Glutamatergic neuron (in vitro differentiated cells): ENCODE measurements at regions not wholly inside any gene's neighbourhood (a gene's known extent, or its start where the extent isn't known, plus 50 kb on each side); places are given as distances from the start of the nearest gene placed in this dataset.
"Not testable (repeated sequence)": the region's sequence is repeated elsewhere in the genome, so short reads cannot be mapped to it uniquely, and the experiment has no call there.

ENCODE experiments used
- DNase-seq: peaks from one replicate; pipeline ENCODE4 v3.0.0; 2022
- H3K27ac Mint-ChIP-seq: one replicate; pipeline ENCODE4 v1.8.0; 2020; ENCODE audit warnings: mild to moderate bottlenecking, mixed read lengths, inconsistent platforms; ENCODE audit not compliant: unreplicated experiment
- H3K27me3 Mint-ChIP-seq: one replicate; pipeline ENCODE4 v1.8.0; 2020; ENCODE audit warnings: mild to moderate bottlenecking, moderate library complexity, mixed read lengths, inconsistent platforms; ENCODE audit not compliant: unreplicated experiment
- H3K36me3 Mint-ChIP-seq: one replicate; pipeline ENCODE4 v1.8.0; 2020; ENCODE audit warnings: mild to moderate bottlenecking, mixed read lengths, inconsistent platforms; ENCODE audit not compliant: unreplicated experiment
- H3K4me1 Mint-ChIP-seq: one replicate; pipeline ENCODE4 v1.8.0; 2020; ENCODE audit warnings: mild to moderate bottlenecking, low read depth, mixed read lengths, inconsistent platforms; ENCODE audit not compliant: unreplicated experiment
- H3K4me3 Mint-ChIP-seq: one replicate; pipeline ENCODE4 v1.8.0; 2020; ENCODE audit warnings: mild to moderate bottlenecking, mixed read lengths, inconsistent platforms; ENCODE audit not compliant: unreplicated experiment
- H3K9me3 Mint-ChIP-seq: one replicate; pipeline ENCODE4 v1.8.0; 2020; ENCODE audit warnings: mild to moderate bottlenecking, moderate library complexity, mixed read lengths, inconsistent platforms; ENCODE audit not compliant: unreplicated experiment
- CTCF ChIP-seq: fragments of 200-600 bp; sonication (generic); IDR thresholded peaks from one replicate; pipeline ENCODE4 v1.5.0; 2021; ENCODE audit not compliant: partially characterized antibody, unreplicated experiment

GRCh38 chr2:167842047-167842446 is 405.3 kb downstream of the STK39 start:
- DNase-seq, result no peak
- Mint-ChIP-seq H3K4me1 (peaks cover 6% of the 10 kb centered on the region), H3K9me3 (no peaks in the 10 kb centered on the region), H3K27ac (no peak overlapping the region), H3K27me3 (no peaks in the 10 kb centered on the region), H3K36me3 (no peaks in the 10 kb centered on the region), H3K4me3 (no peak overlapping the region)
- TF ChIP-seq CTCF, result no peak

- not testable (repeated sequence) for DNase-seq, H3K36me3 Mint-ChIP-seq, H3K27me3 Mint-ChIP-seq, H3K9me3 Mint-ChIP-seq, H3K27ac Mint-ChIP-seq, H3K4me3 Mint-ChIP-seq
- peaks cover 25% of the 10 kb centered on the region for H3K4me1 Mint-ChIP-seq
Measured at GRCh38 chr2:167835290-167835689, 412.1 kb downstream of the STK39 start.

GRCh38 chr2:167834707-167835106 is 412.7 kb downstream of the STK39 start:
- Mint-ChIP-seq H3K36me3 (no peaks in the 10 kb centered on the region), H3K9me3 (peaks cover 3% of the 10 kb centered on the region), H3K4me1 (peaks cover 25% of the 10 kb centered on the region), H3K4me3 (no peak overlapping the region), H3K27me3 (peaks cover 2% of the 10 kb centered on the region), H3K27ac (no peak overlapping the region)
- TF ChIP-seq CTCF, result no peak
- DNase-seq, result no peak

- H3K27me3 Mint-ChIP-seq, result peaks cover 2% of the 10 kb centered on the region
- no peak for TF ChIP-seq CTCF
- H3K36me3 Mint-ChIP-seq, result no peaks in the 10 kb centered on the region
- peaks cover 3% of the 10 kb centered on the region for H3K9me3 Mint-ChIP-seq
- peaks cover 26% of the 10 kb centered on the region for H3K4me1 Mint-ChIP-seq
- peak overlapping the region; percentile 94 for H3K27ac Mint-ChIP-seq
- H3K4me3 Mint-ChIP-seq, result peak overlapping the region; percentile 75
- DNase-seq, result no peak
Measured at GRCh38 chr2:167833294-167833693, 414.1 kb downstream of the STK39 start.

GRCh38 chr2:167832868-167833287 is 414.5 kb downstream of the STK39 start:
- H3K36me3 Mint-ChIP-seq, result no peaks in the 10 kb centered on the region
- H3K27me3 Mint-ChIP-seq, result peaks cover 2% of the 10 kb centered on the region
- peaks cover 30% of the 10 kb centered on the region for H3K4me1 Mint-ChIP-seq
- H3K4me3 Mint-ChIP-seq, result peak overlapping the region; percentile 75
- DNase-seq, result peak; percentile 62
- H3K9me3 Mint-ChIP-seq, result peaks cover 3% of the 10 kb centered on the region
- TF ChIP-seq CTCF, result no peak
- H3K27ac Mint-ChIP-seq, result peak overlapping the region; percentile 94
